Fibroblast of villous mesenchyme (primary cell): ENCODE measurements at regions not wholly inside any gene's neighbourhood (a gene's known extent, or its start where the extent isn't known, plus 50 kb on each side); places are given as distances from the start of the nearest gene placed in this dataset.
A peak's percentile ranks its signal among the peaks of the same experiment; 100 is the strongest.

Source experiments
- DNase-seq: peaks from one replicate; pipeline ENCODE4 v3.0.0-alpha.2; 2010; ENCODE audit warnings: low read depth
- H3K4me3 ChIP-seq: 2 replicates; pipeline ENCODE4 v1.5.1; 2011; ENCODE audit warnings: low read depth, mild to moderate bottlenecking, low read length
- CTCF ChIP-seq: IDR thresholded peaks from 2 replicates; pipeline ENCODE4 v1.5.1; 2012; ENCODE audit warnings: low read depth, mild to moderate bottlenecking, low read length; ENCODE audit not compliant: insufficient read depth

- TF ChIP-seq CTCF = no peak
- no peak for DNase-seq
Measured at GRCh38 chrX:150152546-150152945, 210.6 kb upstream of the MAMLD1 start.

GRCh38 chrX:150155436-150156035 lies 207.6 kb upstream of the MAMLD1 start:
- no peak overlapping the region for H3K4me3 ChIP-seq
- no peak for TF ChIP-seq CTCF
- peak; percentile 61 for DNase-seq

More at GRCh38 chrX:150152546-150152945, 210.6 kb upstream of the MAMLD1 start:
- H3K4me3 ChIP-seq = no peak overlapping the region

- DNase-seq = no peak
- no peak for TF ChIP-seq CTCF
- no peak overlapping the region for H3K4me3 ChIP-seq
Measured at GRCh38 chrX:150156615-150157014, 206.5 kb upstream of the MAMLD1 start.

GRCh38 chrX:150157291-150157690 lies 205.8 kb upstream of the MAMLD1 start:
- no peak for TF ChIP-seq CTCF
- no peak for DNase-seq
- no peak overlapping the region for H3K4me3 ChIP-seq

- TF ChIP-seq CTCF = no peak
- no peak overlapping the region for H3K4me3 ChIP-seq
Measured at GRCh38 chrX:150158554-150159332, 204.4 kb upstream of the MAMLD1 start.

GRCh38 chrX:150159537-150159936 lies 203.6 kb upstream of the MAMLD1 start:
- no peak for DNase-seq
- TF ChIP-seq CTCF = no peak
- H3K4me3 ChIP-seq = no peak overlapping the region

More at GRCh38 chrX:150158554-150159332, 204.4 kb upstream of the MAMLD1 start:
- no peak for DNase-seq

GRCh38 chrX:150160656-150161055 lies 202.5 kb upstream of the MAMLD1 start:
- no peak for TF ChIP-seq CTCF
- DNase-seq = no peak
- H3K4me3 ChIP-seq = no peak overlapping the region
